H1 (cell line): ENCODE measurements at regions not wholly inside any gene's neighbourhood (a gene's known extent, or its start where the extent isn't known, plus 50 kb on each side); places are given as distances from the start of the nearest gene placed in this dataset.
"Not testable (repeated sequence)": the region's sequence is repeated elsewhere in the genome, so short reads cannot be mapped to it uniquely, and the experiment has no call there.

Experiments used
- BACH1 ChIP-seq: IDR thresholded peaks from 2 replicates; pipeline ENCODE4 v1.6.1; 2012; ENCODE audit warnings: low read length, improper control_type of control experiment
- CEBPB ChIP-seq: IDR thresholded peaks from 2 replicates; pipeline ENCODE4 v1.6.1; 2012; ENCODE audit warnings: low read depth, low read length
- CHD2 ChIP-seq: IDR thresholded peaks from 2 replicates; pipeline ENCODE4 v1.6.1; 2012; ENCODE audit warnings: low read length, improper control_type of control experiment
- EZH2 ChIP-seq: fragments of 200-600 bp; sonication (generic); IDR thresholded peaks from 2 replicates; pipeline ENCODE4 v1.7.1; 2012; ENCODE audit warnings: low read depth, mild to moderate bottlenecking, moderate library complexity, low read length, inconsistent platforms; ENCODE audit not compliant: severe bottlenecking
- POLR2A ChIP-seq, 2 experiments: IDR thresholded peaks; 1 replicate in 1 of 2; 2 replicates in 1 of 2; pipeline ENCODE4 v1.6.1; 2011; ENCODE audit warnings: low read depth in 2 of 2, low read length in 2 of 2, mild to moderate bottlenecking in 2 of 2; ENCODE audit errors: control extremely low read depth in 1 of 2
- TAF1 ChIP-seq: IDR thresholded peaks from 2 replicates; pipeline ENCODE4 v1.6.1; 2011; ENCODE audit warnings: mild to moderate bottlenecking, low read depth, low read length
- YY1 ChIP-seq: IDR thresholded peaks from 2 replicates; pipeline ENCODE4 v1.6.1; 2011; ENCODE audit warnings: low read depth, mild to moderate bottlenecking, low read length
- TF ChIP-seq, protein P1 (sequence below), 3 experiments: IDR thresholded peaks; 1 replicate in 2 of 3; 2 replicates in 1 of 3; pipeline versions ENCODE4 v1.5.1 to v1.6.1; 2011; ENCODE audit warnings: low read length in 3 of 3, mild to moderate bottlenecking in 3 of 3, inconsistent platforms in 2 of 3, low read depth in 1 of 3, moderate library complexity in 1 of 3; ENCODE audit not compliant: insufficient read depth in 1 of 3; ENCODE audit errors: control extremely low read depth in 1 of 3

DNA sequence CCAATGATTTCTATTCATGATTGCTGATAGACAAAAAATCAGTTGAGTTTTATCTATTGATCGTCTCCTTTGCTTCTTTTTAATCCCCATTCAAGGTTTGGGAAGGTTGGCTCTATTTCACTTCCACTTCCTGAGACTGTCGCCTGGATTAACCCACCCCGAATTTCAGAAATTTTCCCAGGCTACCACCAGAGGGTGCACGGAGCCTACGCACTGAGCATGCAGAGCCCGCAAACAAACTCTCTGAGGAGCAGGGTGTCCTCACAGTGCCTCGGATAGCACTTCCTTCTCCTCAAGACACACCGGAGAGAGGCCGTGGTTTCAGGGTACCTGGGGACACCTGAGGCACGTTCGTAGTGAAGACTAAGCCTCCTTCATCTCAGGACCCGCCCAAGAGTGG lies 150.5 kb downstream of the CDY2A start:
- not testable (repeated sequence) for TF ChIP-seq CHD2; YY1; EZH2; BACH1; POLR2A (IDR thresholded peaks at IDR 0.05; ENCODE audit: control extremely low read depth in 1 of 2, low read depth in 2 of 2, low read length in 2 of 2); CEBPB; TAF1
- TF ChIP-seq, protein P1, sequence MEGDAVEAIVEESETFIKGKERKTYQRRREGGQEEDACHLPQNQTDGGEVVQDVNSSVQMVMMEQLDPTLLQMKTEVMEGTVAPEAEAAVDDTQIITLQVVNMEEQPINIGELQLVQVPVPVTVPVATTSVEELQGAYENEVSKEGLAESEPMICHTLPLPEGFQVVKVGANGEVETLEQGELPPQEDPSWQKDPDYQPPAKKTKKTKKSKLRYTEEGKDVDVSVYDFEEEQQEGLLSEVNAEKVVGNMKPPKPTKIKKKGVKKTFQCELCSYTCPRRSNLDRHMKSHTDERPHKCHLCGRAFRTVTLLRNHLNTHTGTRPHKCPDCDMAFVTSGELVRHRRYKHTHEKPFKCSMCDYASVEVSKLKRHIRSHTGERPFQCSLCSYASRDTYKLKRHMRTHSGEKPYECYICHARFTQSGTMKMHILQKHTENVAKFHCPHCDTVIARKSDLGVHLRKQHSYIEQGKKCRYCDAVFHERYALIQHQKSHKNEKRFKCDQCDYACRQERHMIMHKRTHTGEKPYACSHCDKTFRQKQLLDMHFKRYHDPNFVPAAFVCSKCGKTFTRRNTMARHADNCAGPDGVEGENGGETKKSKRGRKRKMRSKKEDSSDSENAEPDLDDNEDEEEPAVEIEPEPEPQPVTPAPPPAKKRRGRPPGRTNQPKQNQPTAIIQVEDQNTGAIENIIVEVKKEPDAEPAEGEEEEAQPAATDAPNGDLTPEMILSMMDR (IDR thresholded peaks at IDR 0.05; ENCODE audit: control extremely low read depth in 1 of 3, insufficient read depth in 1 of 3, low read depth in 1 of 3, low read length in 3 of 3), result not testable (repeated sequence)
